NCI-H1092 treated with DMSO at 0.1 percent for 48 hours (cell line): ENCODE measurements at regions not wholly inside any gene's neighbourhood (a gene's known extent, or its start where the extent isn't known, plus 50 kb on each side); places are given as distances from the start of the nearest gene placed in this dataset.

ENCODE experiments used
- DNase-seq: peaks from one replicate; lab custom pipeline; 2025; lab: John Stamatoyannopoulos, UW

- no peak for DNase-seq
Measured at GRCh38 chr4:159444678-159445077, 341.8 kb downstream of the RAPGEF2 start.

- DNase-seq, result no peak
Measured at GRCh38 chr4:159445692-159446091, 342.8 kb downstream of the RAPGEF2 start.

GRCh38 chr4:159446266-159446976 lies 343.5 kb downstream of the RAPGEF2 start:
- peak; percentile 64 for DNase-seq

GRCh38 chr4:159447296-159447695 lies 344.4 kb downstream of the RAPGEF2 start:
- DNase-seq, result no peak

- DNase-seq, result no peak
Measured at GRCh38 chr4:159451006-159451405, 348.1 kb downstream of the RAPGEF2 start.

- peak; percentile 13 for DNase-seq
Measured at GRCh38 chr4:159455675-159456237, 352.9 kb downstream of the RAPGEF2 start.

GRCh38 chr4:159460371-159460770 lies 357.5 kb downstream of the RAPGEF2 start:
- DNase-seq, result no peak

- no peak for DNase-seq
Measured at GRCh38 chr4:159463235-159463634, 360.4 kb downstream of the RAPGEF2 start.

GRCh38 chr4:159464302-159464701 lies 361.4 kb downstream of the RAPGEF2 start:
- DNase-seq, result no peak

- no peak for DNase-seq
Measured at GRCh38 chr4:159476886-159477285, 374.0 kb downstream of the RAPGEF2 start.

- DNase-seq, result no peak
Measured at GRCh38 chr4:159480826-159481225, 377.9 kb downstream of the RAPGEF2 start.

GRCh38 chr4:159481936-159482335 lies 379.1 kb downstream of the RAPGEF2 start:
- DNase-seq, result no peak

GRCh38 chr4:159483110-159483781 lies 380.4 kb downstream of the RAPGEF2 start:
- no peak for DNase-seq

GRCh38 chr4:159483782-159484741 lies 381.2 kb downstream of the RAPGEF2 start:
- no peak for DNase-seq

GRCh38 chr4:159484864-159485263 lies 382.0 kb downstream of the RAPGEF2 start:
- no peak for DNase-seq

- peak; percentile 73 for DNase-seq
Measured at GRCh38 chr4:159487284-159487747, 384.4 kb downstream of the RAPGEF2 start.

GRCh38 chr4:159489646-159490045 lies 386.8 kb downstream of the RAPGEF2 start:
- no peak for DNase-seq

- DNase-seq, result no peak
Measured at GRCh38 chr4:159495515-159496236, 392.8 kb downstream of the RAPGEF2 start.

- no peak for DNase-seq
Measured at GRCh38 chr4:159496248-159496647, 393.4 kb downstream of the RAPGEF2 start.

- peak; percentile 52 for DNase-seq
Measured at GRCh38 chr4:159497936-159498335, 395.1 kb downstream of the RAPGEF2 start.

GRCh38 chr4:159498446-159499115 lies 395.7 kb downstream of the RAPGEF2 start:
- DNase-seq, result peak; percentile 62
